SK-N-SH treated with all-trans-retinoic acid at 6 μM for 48 hours (cell line): ENCODE measurements at regions not wholly inside any gene's neighbourhood (a gene's known extent, or its start where the extent isn't known, plus 50 kb on each side); places are given as distances from the start of the nearest gene placed in this dataset.
"Not testable (repeated sequence)": the region's sequence is repeated elsewhere in the genome, so short reads cannot be mapped to it uniquely, and the experiment has no call there.

Experiments used
- ATAC-seq: fragments of 200-7000 bp; cut with Tn5 transposase; 3 replicates; pipeline ENCODE4 v1.9.1; 2020; ENCODE audit warnings: mild to moderate bottlenecking, moderate library complexity
- ARNTL ChIP-seq: fragments of 450-650 bp; formaldehyde crosslinking; IDR thresholded peaks from 2 replicates; pipeline ENCODE4 v1.5.0; 2020; ENCODE audit warnings: low read depth, mild to moderate bottlenecking, moderate library complexity, borderline replicate concordance
- BACH2 ChIP-seq: fragments of 250-450 bp; sonication (Bioruptor Pico); IDR thresholded peaks from 2 replicates; pipeline ENCODE4 v1.9.0; 2021; ENCODE audit warnings: mild to moderate bottlenecking, borderline replicate concordance
- CREB5 ChIP-seq: fragments of 250-450 bp; sonication (Bioruptor Pico); IDR thresholded peaks from 2 replicates; pipeline ENCODE4 v1.5.1; 2020; ENCODE audit warnings: low read depth, mild to moderate bottlenecking, moderate library complexity
- CSDC2 ChIP-seq: fragments of 250-450 bp; sonication (Bioruptor Pico); IDR thresholded peaks from 2 replicates; pipeline ENCODE4 v1.5.0; 2020; ENCODE audit warnings: mild to moderate bottlenecking, moderate library complexity
- ESRRG ChIP-seq: fragments of 250-450 bp; sonication (Bioruptor Pico); IDR thresholded peaks from 2 replicates; pipeline ENCODE4 v1.6.1; 2021; ENCODE audit warnings: mild to moderate bottlenecking
- GLIS3 ChIP-seq: fragments of 250-450 bp; sonication (Bioruptor Pico); IDR thresholded peaks from 2 replicates; pipeline ENCODE4 v1.5.0; 2020; ENCODE audit warnings: mild to moderate bottlenecking, moderate library complexity
- ISL1 ChIP-seq: fragments of 250-450 bp; sonication (Bioruptor Pico); IDR thresholded peaks from 2 replicates; pipeline ENCODE4 v2.1.2; 2022; ENCODE audit warnings: mild to moderate bottlenecking, moderate library complexity
- OSR1 ChIP-seq: fragments of 250-450 bp; sonication (Bioruptor Pico); IDR thresholded peaks from 2 replicates; pipeline ENCODE4 v1.8.0; 2022; ENCODE audit warnings: moderate library complexity, mild to moderate bottlenecking, inconsistent platforms
- PATZ1 ChIP-seq: fragments of 250-450 bp; sonication (Bioruptor Pico); IDR thresholded peaks from 2 replicates; pipeline ENCODE4 v1.8.0; 2020; ENCODE audit warnings: mild to moderate bottlenecking, moderate library complexity, borderline replicate concordance
- PPARA ChIP-seq: fragments of 250-450 bp; sonication (Bioruptor Pico); IDR thresholded peaks from 2 replicates; pipeline ENCODE4 v1.5.0; 2020; ENCODE audit warnings: mild to moderate bottlenecking, borderline replicate concordance
- RARB ChIP-seq: fragments of 250-450 bp; sonication (Bioruptor Pico); IDR thresholded peaks from 2 replicates; pipeline ENCODE4 v1.8.0; 2021; ENCODE audit warnings: mild to moderate bottlenecking, moderate library complexity
- SNAI2 ChIP-seq: fragments of 250-450 bp; sonication (Bioruptor Pico); IDR thresholded peaks from 2 replicates; pipeline ENCODE4 v1.5.0; 2020; ENCODE audit warnings: mild to moderate bottlenecking, moderate library complexity
- TCF4 ChIP-seq: fragments of 250-450 bp; sonication (Bioruptor Pico); IDR thresholded peaks from 2 replicates; pipeline ENCODE4 v1.8.0; 2021; ENCODE audit warnings: mild to moderate bottlenecking, moderate library complexity, borderline replicate concordance
- ZC3H10 ChIP-seq: fragments of 250-450 bp; sonication (Bioruptor Pico); IDR thresholded peaks from 2 replicates; pipeline ENCODE4 v1.5.1; 2021; ENCODE audit warnings: mild to moderate bottlenecking, moderate library complexity
- ZFP3 ChIP-seq: fragments of 250-450 bp; sonication (Bioruptor Pico); IDR thresholded peaks from 2 replicates; pipeline ENCODE4 v1.5.0; 2020; ENCODE audit warnings: mild to moderate bottlenecking, moderate library complexity
- ZFP30 ChIP-seq: fragments of 450-650 bp; formaldehyde crosslinking; IDR thresholded peaks from 2 replicates; pipeline ENCODE4 v1.5.0; 2022; ENCODE audit warnings: mild to moderate bottlenecking, moderate library complexity
- ZNF565 ChIP-seq: fragments of 450-650 bp; formaldehyde crosslinking; conservative IDR thresholded peaks from 2 replicates; pipeline ENCODE4 v1.5.0; 2020; ENCODE audit warnings: low read depth, mild to moderate bottlenecking, moderate library complexity
- ZNF70 ChIP-seq: fragments of 450-650 bp; formaldehyde crosslinking; IDR thresholded peaks from 2 replicates; pipeline ENCODE4 v1.5.0; 2020; ENCODE audit warnings: mild to moderate bottlenecking, moderate library complexity
- ZNF8 ChIP-seq: fragments of 450-650 bp; formaldehyde crosslinking; IDR thresholded peaks from 2 replicates; pipeline ENCODE4 v1.5.0; 2020; ENCODE audit warnings: mild to moderate bottlenecking, moderate library complexity
- TF ChIP-seq, protein P1 (sequence below): fragments of 250-450 bp; sonication (Bioruptor Pico); IDR thresholded peaks from 2 replicates; pipeline ENCODE4 v1.8.0; 2021; ENCODE audit warnings: low read depth, mild to moderate bottlenecking, moderate library complexity, borderline replicate concordance

- ATAC-seq = no peak
- TF ChIP-seq PPARA = no peak
- no peak for TF ChIP-seq ZFP30 (CRISPR knock-in tag)
These were observed 120.9 kb downstream of the BEND2 start for GRCh38 chrX:18099745-18100144.

DNA sequence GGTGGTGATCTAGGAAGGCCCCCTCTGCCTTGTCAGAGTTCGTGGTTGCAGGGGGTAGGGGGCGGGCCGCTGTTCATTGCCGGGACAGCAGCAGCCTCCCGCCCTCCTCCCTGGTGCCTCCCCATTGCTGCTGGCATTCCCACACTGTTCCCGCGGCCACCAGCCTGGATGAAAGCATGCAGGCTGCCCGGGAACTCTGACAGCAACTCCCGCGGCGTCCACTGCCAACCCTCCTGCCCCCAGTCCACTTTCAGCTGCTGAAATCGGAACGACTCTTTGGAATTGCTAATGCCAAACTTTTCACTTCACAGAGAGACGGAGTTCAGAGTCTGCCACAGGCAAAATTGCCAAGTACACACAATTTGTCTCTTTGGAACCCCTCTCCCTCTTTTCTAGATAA, 121.9 kb downstream of the BEND2 start:
- ATAC-seq = no peak
- TF ChIP-seq PPARA (no peak), CREB5 (CRISPR knock-in tag) (no peak)
- TF ChIP-seq, protein P1, sequence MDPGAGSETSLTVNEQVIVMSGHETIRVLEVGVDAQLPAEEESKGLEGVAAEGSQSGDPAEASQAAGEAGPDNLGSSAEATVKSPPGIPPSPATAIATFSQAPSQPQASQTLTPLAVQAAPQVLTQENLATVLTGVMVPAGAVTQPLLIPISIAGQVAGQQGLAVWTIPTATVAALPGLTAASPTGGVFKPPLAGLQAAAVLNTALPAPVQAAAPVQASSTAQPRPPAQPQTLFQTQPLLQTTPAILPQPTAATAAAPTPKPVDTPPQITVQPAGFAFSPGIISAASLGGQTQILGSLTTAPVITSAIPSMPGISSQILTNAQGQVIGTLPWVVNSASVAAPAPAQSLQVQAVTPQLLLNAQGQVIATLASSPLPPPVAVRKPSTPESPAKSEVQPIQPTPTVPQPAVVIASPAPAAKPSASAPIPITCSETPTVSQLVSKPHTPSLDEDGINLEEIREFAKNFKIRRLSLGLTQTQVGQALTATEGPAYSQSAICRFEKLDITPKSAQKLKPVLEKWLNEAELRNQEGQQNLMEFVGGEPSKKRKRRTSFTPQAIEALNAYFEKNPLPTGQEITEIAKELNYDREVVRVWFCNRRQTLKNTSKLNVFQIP (CRISPR knock-in tag) = no peak

GRCh38 chrX:18076434-18076833, 144.3 kb downstream of the BEND2 start:
- ATAC-seq = no peak
- TF ChIP-seq ZC3H10 (CRISPR knock-in tag) (no peak), CREB5 (CRISPR knock-in tag) (no peak), ZFP3 (CRISPR knock-in tag) (no peak), SNAI2 (CRISPR knock-in tag) (no peak), GLIS3 (no peak), OSR1 (CRISPR knock-in tag) (no peak), PATZ1 (CRISPR knock-in tag) (no peak), ZNF8 (CRISPR knock-in tag) (no peak), BACH2 (CRISPR knock-in tag) (no peak), TCF4 (CRISPR knock-in tag) (no peak), ESRRG (CRISPR knock-in tag) (no peak), RARB (CRISPR knock-in tag) (no peak), CSDC2 (CRISPR knock-in tag) (no peak)
- TF ChIP-seq, protein P1 (CRISPR knock-in tag) = no peak

- TF ChIP-seq ISL1 (CRISPR knock-in tag) (no peak), PPARA (no peak), PATZ1 (CRISPR knock-in tag) (no peak), ARNTL (CRISPR knock-in tag) (no peak), RARB (CRISPR knock-in tag) (no peak), BACH2 (CRISPR knock-in tag) (no peak), ZFP30 (CRISPR knock-in tag) (no peak), ZNF70 (CRISPR knock-in tag) (no peak), ZC3H10 (CRISPR knock-in tag) (no peak), GLIS3 (no peak), CSDC2 (CRISPR knock-in tag) (no peak), OSR1 (CRISPR knock-in tag) (no peak), CREB5 (CRISPR knock-in tag) (no peak), ZNF565 (no peak)
- TF ChIP-seq, protein P1 (CRISPR knock-in tag) = no peak
- ATAC-seq = no peak
These were observed 145.1 kb downstream of the BEND2 start for GRCh38 chrX:18075603-18076002.

GRCh38 chrX:18068045-18068444, 152.6 kb downstream of the BEND2 start:
- not testable (repeated sequence) for ATAC-seq
